Transverse colon (tissue), 4 donors: ENCODE measurements at regions not wholly inside any gene's neighbourhood (a gene's known extent, or its start where the extent isn't known, plus 50 kb on each side); places are given as distances from the start of the nearest gene placed in this dataset.

Source experiments
- DNase-seq: peaks from one replicate; pipeline ENCODE4 v3.0.0-alpha.2; 2019
- H3K27ac ChIP-seq, 4 donors: fragments of 200-600 bp; sonication (generic); 2 replicates each; pipeline ENCODE4 v1.5.1; 2016 to 2018; ENCODE audit warnings: inconsistent platforms in 4 of 4
- H3K27me3 ChIP-seq: fragments of 200-600 bp; sonication (generic); 2 replicates; pipeline ENCODE4 v1.5.1; 2017; ENCODE audit warnings: inconsistent platforms
- H3K36me3 ChIP-seq, 4 donors: fragments of 200-600 bp; sonication (generic); 2 replicates each; pipeline ENCODE4 v1.5.1; 2017 to 2019; ENCODE audit warnings: inconsistent platforms in 4 of 4
- H3K4me1 ChIP-seq, 4 donors: fragments of 200-600 bp; sonication (generic); 2 replicates each; pipeline ENCODE4 v1.5.1; 2017 to 2020; ENCODE audit warnings: inconsistent platforms in 4 of 4
- H3K4me3 ChIP-seq, 4 donors: fragments of 200-600 bp; sonication (generic); 1 replicate in 1 of 4; 2 replicates in 3 of 4; pipeline versions ENCODE4 v1.5.1 to v1.6.1; 2017 to 2019; ENCODE audit warnings: inconsistent platforms in 4 of 4
- H3K9me3 ChIP-seq, 2 donors: fragments of 200-600 bp; sonication (generic); 2 replicates each; pipeline ENCODE4 v1.5.1; 2017 to 2019; ENCODE audit warnings: inconsistent platforms in 2 of 2
- CTCF ChIP-seq, 5 experiments: fragments of 200-600 bp in 3 of 5; fragments of 450-650 bp in 2 of 5; sonication (generic) in 3 of 5; IDR thresholded peaks; 1 replicate in 2 of 5; 2 replicates in 3 of 5; pipeline ENCODE4 v1.5.1; 2016 to 2017; ENCODE audit warnings: antibody characterized with exemption in 5 of 5, inconsistent platforms in 3 of 5, mild to moderate bottlenecking in 2 of 5, moderate library complexity in 1 of 5
- EP300 ChIP-seq: sonication (generic); formaldehyde crosslinking; IDR thresholded peaks from one replicate; pipeline ENCODE4 v1.6.1; 2017; ENCODE audit warnings: antibody characterized with exemption, low read depth
- POLR2A ChIP-seq: fragments of 450-650 bp; IDR thresholded peaks from one replicate; pipeline ENCODE4 v1.6.1; 2016; ENCODE audit warnings: antibody characterized with exemption, mild to moderate bottlenecking, moderate library complexity
- POLR2AphosphoS5 ChIP-seq, 3 donors: sonication (generic); formaldehyde crosslinking; IDR thresholded peaks; one replicate each; pipeline ENCODE4 v1.6.1; 2016; ENCODE audit warnings: antibody characterized with exemption in 3 of 3
- WGBS, 2 donors: methylation state at CpG; one replicate each; pipeline ENCODE4 v1.1.5; 2018; ENCODE audit warnings: low coverage in 1 of 2; 5-methylcytosine and 5-hydroxymethylcytosine counted together
- in situ Hi-C, 4 donors: fragments of 200-750 bp; cut with MboI; loops; one replicate each; pipeline versions ENCODE4 v1.15.0 to v1.15.1; 2017; ENCODE audit warnings: low sequenced_read_pairs in 3 of 4, low pct_ligation_motif_present in 1 of 4, low pct_unique_long_range_greater_than_20kb in 1 of 4
- intact Hi-C: fragments of 100-400 bp; cut with DNase I; formaldehyde crosslinking; loops from one replicate; pipeline ENCODE4 v1.15.1; 2023; ENCODE audit warnings: low total_unique reads

DNA sequence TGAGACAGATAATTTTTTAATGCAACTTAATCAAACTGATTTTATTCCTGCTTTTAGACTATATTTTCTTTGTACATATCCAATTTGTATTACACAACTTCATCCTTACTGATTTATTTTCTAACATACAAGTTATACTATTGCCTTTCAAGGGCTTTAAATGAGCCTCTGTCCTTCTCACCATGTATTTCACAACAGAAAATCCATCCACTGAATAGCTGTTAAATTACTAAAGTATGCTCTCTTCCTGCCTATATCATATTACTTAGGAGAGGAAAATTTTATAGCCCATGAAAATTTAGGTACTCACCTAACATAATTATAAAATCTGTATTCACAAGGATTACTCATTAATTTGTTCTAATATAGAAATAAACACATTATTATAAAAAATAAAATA lies 528.6 kb downstream of the ANKRD50 start:
- H3K9me3 ChIP-seq = no peaks in the 10 kb centered on the region
- DNase-seq = no peak
- H3K4me3 ChIP-seq = no peak overlapping the region
- intact Hi-C loops = no loop called here
- no peak for TF ChIP-seq POLR2A
- TF ChIP-seq EP300 = no peak
- no peak for TF ChIP-seq POLR2AphosphoS5 (IDR thresholded peaks at IDR 0.05)
- no peak for TF ChIP-seq CTCF (IDR thresholded peaks at IDR 0.05)
- no peak overlapping the region for H3K27ac ChIP-seq
- no peaks in the 10 kb centered on the region for H3K27me3 ChIP-seq
- in situ Hi-C loops = no loop called here
- no peaks in the 10 kb centered on the region for H3K4me1 ChIP-seq
- H3K36me3 ChIP-seq = no peaks in the 10 kb centered on the region

- no peaks in the 10 kb centered on the region for H3K9me3 ChIP-seq
- H3K4me3 ChIP-seq = no peak overlapping the region
- TF ChIP-seq CTCF (IDR thresholded peaks at IDR 0.05) = no peak
- TF ChIP-seq EP300 = no peak
- TF ChIP-seq POLR2A = no peak
- TF ChIP-seq POLR2AphosphoS5 (IDR thresholded peaks at IDR 0.05) = no peak
- no peaks in the 10 kb centered on the region for H3K36me3 ChIP-seq
- WGBS, 2 donors = 43 to 73% methylated on average over 1 of the region's 1 CpG
- no peak overlapping the region for H3K27ac ChIP-seq
- in situ Hi-C loops (no loop called here), intact Hi-C loops (no loop called here)
- no peak for DNase-seq
- no peaks in the 10 kb centered on the region for H3K4me1 ChIP-seq
- H3K27me3 ChIP-seq = no peaks in the 10 kb centered on the region
Measured at GRCh38 chr4:124184792-124185191, 527.7 kb downstream of the ANKRD50 start.

DNA sequence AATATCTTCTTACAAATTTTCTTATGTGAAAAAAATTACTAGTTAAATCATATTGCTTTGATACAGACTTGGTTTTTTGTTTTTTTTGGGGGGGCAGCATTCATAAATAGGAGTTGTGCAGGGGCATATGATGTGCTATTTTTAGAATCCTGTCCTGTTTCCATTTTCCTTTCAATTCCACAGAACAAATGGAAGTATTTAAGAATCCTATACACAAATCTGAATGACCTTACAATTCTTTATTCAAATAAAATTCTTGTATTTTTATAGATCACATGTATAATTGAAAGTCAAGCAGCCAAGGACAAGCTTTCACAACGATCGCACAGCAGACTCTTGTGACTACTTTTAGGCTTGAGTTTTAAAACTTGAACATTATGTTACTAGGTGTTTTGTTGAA lies 523.9 kb downstream of the ANKRD50 start:
- TF ChIP-seq CTCF (IDR thresholded peaks at IDR 0.05) (no peak), POLR2A (no peak)
- 77 to 79% methylated on average over 2 of the region's 2 CpGs for WGBS, 2 donors
- peak overlapping the region in 2 of 4 donors; percentile 13 to 21 for H3K27ac ChIP-seq

GRCh38 chr4:124189545-124189944 lies 523.0 kb downstream of the ANKRD50 start:
- TF ChIP-seq CTCF (IDR thresholded peaks at IDR 0.05) (no peak), POLR2AphosphoS5 (IDR thresholded peaks at IDR 0.05) (peak; percentile 24 to 54 (median 42)), POLR2A (no peak)
- intact Hi-C loops (no loop called here), in situ Hi-C loops (no loop called here)
- no peak overlapping the region for H3K4me3 ChIP-seq
- no peak for DNase-seq
- H3K4me1 ChIP-seq = no peaks in the 10 kb centered on the region
- peak overlapping the region in 1 of 4 donors; percentile 13 for H3K27ac ChIP-seq
- no peaks in the 10 kb centered on the region for H3K27me3 ChIP-seq
- 60 to 74% methylated on average over 1 of the region's 1 CpG for WGBS, 2 donors
- no peaks in the 10 kb centered on the region for H3K9me3 ChIP-seq
- no peaks in the 10 kb centered on the region for H3K36me3 ChIP-seq

More for the DNA sequence above, 523.9 kb downstream of the ANKRD50 start:
- Histone ChIP-seq H3K9me3 (no peaks in the 10 kb centered on the region), H3K4me1 (no peaks in the 10 kb centered on the region), H3K4me3 (no peak overlapping the region), H3K36me3 (no peaks in the 10 kb centered on the region), H3K27me3 (no peaks in the 10 kb centered on the region)
- DNase-seq = no peak
- in situ Hi-C loops = no loop called here
- intact Hi-C loops = no loop called here
